Adipocyte (in vitro differentiated cells): ENCODE measurements at regions not wholly inside any gene's neighbourhood (a gene's known extent, or its start where the extent isn't known, plus 50 kb on each side); places are given as distances from the start of the nearest gene placed in this dataset.

Experiments
- DNase-seq: peaks from one replicate; pipeline ENCODE4 v3.0.0-alpha.2; 2015; ENCODE audit warnings: low read depth
- H3K27me3 ChIP-seq: replicated peaks from 2 replicates; pipeline ENCODE4 v1.7.0; 2013; ENCODE audit warnings: mild to moderate bottlenecking, low read length, moderate library complexity; ENCODE audit not compliant: control insufficient read depth, insufficient read depth
- H3K36me3 ChIP-seq: 2 replicates; pipeline ENCODE4 v1.7.0; 2013; ENCODE audit warnings: low read length, mild to moderate bottlenecking, moderate library complexity; ENCODE audit not compliant: control insufficient read depth, insufficient read depth, severe bottlenecking
- H3K4me1 ChIP-seq: 2 replicates; pipeline ENCODE4 v1.7.0; 2013; ENCODE audit warnings: mild to moderate bottlenecking, low read length, moderate library complexity; ENCODE audit not compliant: control insufficient read depth, insufficient read depth
- H3K4me3 ChIP-seq: 2 replicates; pipeline ENCODE4 v1.7.0; 2013; ENCODE audit warnings: mild to moderate bottlenecking, low read length, moderate library complexity
- H3K9ac ChIP-seq: 2 replicates; pipeline ENCODE4 v1.7.0; 2013; ENCODE audit warnings: mild to moderate bottlenecking, low read length, moderate library complexity
- H3K9me3 ChIP-seq: 2 replicates; pipeline ENCODE4 v1.7.0; 2013; ENCODE audit warnings: mild to moderate bottlenecking, low read length, moderate library complexity; ENCODE audit not compliant: control insufficient read depth

- Histone ChIP-seq H3K9me3 (no peaks in the 10 kb centered on the region), H3K36me3 (no peaks in the 10 kb centered on the region), H3K27me3 (no peaks in the 10 kb centered on the region), H3K4me3 (no peak overlapping the region), H3K4me1 (no peaks in the 10 kb centered on the region), H3K9ac (no peak overlapping the region)
- no peak for DNase-seq
Observed at GRCh38 chr2:155350783-155351580, 652.5 kb downstream of the KCNJ3 start.

- no peaks in the 10 kb centered on the region for H3K4me1 ChIP-seq
- no peaks in the 10 kb centered on the region for H3K9me3 ChIP-seq
- H3K4me3 ChIP-seq, result no peak overlapping the region
- DNase-seq, result no peak
- H3K36me3 ChIP-seq, result no peaks in the 10 kb centered on the region
- no peaks in the 10 kb centered on the region for H3K27me3 ChIP-seq
- H3K9ac ChIP-seq, result no peak overlapping the region
Observed at GRCh38 chr2:155332016-155332415, 633.5 kb downstream of the KCNJ3 start.

GRCh38 chr2:155320236-155320635 lies 621.7 kb downstream of the KCNJ3 start:
- Histone ChIP-seq H3K9ac (no peak overlapping the region), H3K4me1 (no peaks in the 10 kb centered on the region), H3K27me3 (no peaks in the 10 kb centered on the region), H3K36me3 (no peaks in the 10 kb centered on the region), H3K9me3 (no peaks in the 10 kb centered on the region), H3K4me3 (no peak overlapping the region)
- no peak for DNase-seq

- no peaks in the 10 kb centered on the region for H3K9me3 ChIP-seq
- no peaks in the 10 kb centered on the region for H3K4me1 ChIP-seq
- H3K27me3 ChIP-seq, result no peaks in the 10 kb centered on the region
- H3K9ac ChIP-seq, result no peak overlapping the region
- H3K4me3 ChIP-seq, result no peak overlapping the region
- no peak for DNase-seq
- H3K36me3 ChIP-seq, result no peaks in the 10 kb centered on the region
Observed at GRCh38 chr2:155318710-155319109, 620.2 kb downstream of the KCNJ3 start.

GRCh38 chr2:155315768-155316167 lies 617.3 kb downstream of the KCNJ3 start:
- H3K36me3 ChIP-seq, result no peaks in the 10 kb centered on the region
- H3K27me3 ChIP-seq, result no peaks in the 10 kb centered on the region
- H3K4me1 ChIP-seq, result no peaks in the 10 kb centered on the region
- DNase-seq, result no peak
- H3K4me3 ChIP-seq, result no peak overlapping the region
- no peak overlapping the region for H3K9ac ChIP-seq
- H3K9me3 ChIP-seq, result no peaks in the 10 kb centered on the region

GRCh38 chr2:155310589-155310988 lies 612.1 kb downstream of the KCNJ3 start:
- Histone ChIP-seq H3K9me3 (no peaks in the 10 kb centered on the region), H3K4me1 (no peaks in the 10 kb centered on the region), H3K9ac (no peak overlapping the region), H3K4me3 (no peak overlapping the region), H3K36me3 (no peaks in the 10 kb centered on the region), H3K27me3 (no peaks in the 10 kb centered on the region)
- DNase-seq, result peak; percentile 67

GRCh38 chr2:155309483-155309882 lies 611.0 kb downstream of the KCNJ3 start:
- no peaks in the 10 kb centered on the region for H3K4me1 ChIP-seq
- H3K9ac ChIP-seq, result no peak overlapping the region

GRCh38 chr2:155308367-155309009 lies 610.0 kb downstream of the KCNJ3 start:
- Histone ChIP-seq H3K4me3 (no peak overlapping the region), H3K4me1 (no peaks in the 10 kb centered on the region), H3K36me3 (no peaks in the 10 kb centered on the region), H3K27me3 (no peaks in the 10 kb centered on the region), H3K9ac (no peak overlapping the region), H3K9me3 (no peaks in the 10 kb centered on the region)
- DNase-seq, result no peak

More at GRCh38 chr2:155309483-155309882, 611.0 kb downstream of the KCNJ3 start:
- Histone ChIP-seq H3K36me3 (no peaks in the 10 kb centered on the region), H3K27me3 (no peaks in the 10 kb centered on the region), H3K9me3 (no peaks in the 10 kb centered on the region), H3K4me3 (no peak overlapping the region)
- no peak for DNase-seq

GRCh38 chr2:155301221-155301620 lies 602.7 kb downstream of the KCNJ3 start:
- Histone ChIP-seq H3K27me3 (no peaks in the 10 kb centered on the region), H3K36me3 (no peaks in the 10 kb centered on the region), H3K4me3 (no peak overlapping the region), H3K4me1 (no peaks in the 10 kb centered on the region), H3K9me3 (no peaks in the 10 kb centered on the region), H3K9ac (no peak overlapping the region)
- DNase-seq, result no peak

- Histone ChIP-seq H3K27me3 (no peaks in the 10 kb centered on the region), H3K9me3 (no peaks in the 10 kb centered on the region), H3K4me3 (no peak overlapping the region), H3K9ac (no peak overlapping the region), H3K4me1 (no peaks in the 10 kb centered on the region), H3K36me3 (no peaks in the 10 kb centered on the region)
- DNase-seq, result no peak
Observed at GRCh38 chr2:155298001-155298400, 599.5 kb downstream of the KCNJ3 start.

GRCh38 chr2:155294358-155294757 lies 595.9 kb downstream of the KCNJ3 start:
- Histone ChIP-seq H3K9ac (no peak overlapping the region), H3K36me3 (no peaks in the 10 kb centered on the region), H3K27me3 (no peaks in the 10 kb centered on the region), H3K4me3 (no peak overlapping the region), H3K4me1 (no peaks in the 10 kb centered on the region), H3K9me3 (no peaks in the 10 kb centered on the region)
- DNase-seq, result no peak
